GM12874 (cell line): ENCODE measurements at regions not wholly inside any gene's neighbourhood (a gene's known extent, or its start where the extent isn't known, plus 50 kb on each side); places are given as distances from the start of the nearest gene placed in this dataset.

ENCODE experiments used
- TF ChIP-seq, protein P1 (sequence below): IDR thresholded peaks from 2 replicates; pipeline ENCODE4 v1.5.1; 2011; ENCODE audit warnings: low read depth, mild to moderate bottlenecking, control low read depth, low read length, moderate library complexity; ENCODE audit not compliant: insufficient read depth

DNA sequence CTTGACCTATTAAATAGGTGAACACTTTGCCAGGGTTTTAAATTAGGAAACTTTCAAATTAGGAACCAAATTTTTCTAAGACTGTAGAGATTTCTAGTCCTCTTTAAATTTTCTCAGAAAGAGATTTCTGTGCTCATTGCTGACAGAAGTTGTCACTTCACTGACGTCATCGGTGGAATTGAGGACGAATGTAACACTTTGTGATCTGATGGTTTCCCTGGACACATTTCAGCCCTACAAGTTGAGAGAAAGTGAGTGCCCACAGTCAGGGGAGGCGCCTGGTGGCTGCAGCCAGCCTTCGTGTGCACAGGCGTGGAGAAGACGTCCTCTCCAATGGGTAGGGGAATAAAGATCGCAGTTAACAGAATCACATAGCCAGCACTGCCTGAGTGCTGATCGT lies 396.5 kb upstream of the TSHZ3 start:
- TF ChIP-seq, protein P1, sequence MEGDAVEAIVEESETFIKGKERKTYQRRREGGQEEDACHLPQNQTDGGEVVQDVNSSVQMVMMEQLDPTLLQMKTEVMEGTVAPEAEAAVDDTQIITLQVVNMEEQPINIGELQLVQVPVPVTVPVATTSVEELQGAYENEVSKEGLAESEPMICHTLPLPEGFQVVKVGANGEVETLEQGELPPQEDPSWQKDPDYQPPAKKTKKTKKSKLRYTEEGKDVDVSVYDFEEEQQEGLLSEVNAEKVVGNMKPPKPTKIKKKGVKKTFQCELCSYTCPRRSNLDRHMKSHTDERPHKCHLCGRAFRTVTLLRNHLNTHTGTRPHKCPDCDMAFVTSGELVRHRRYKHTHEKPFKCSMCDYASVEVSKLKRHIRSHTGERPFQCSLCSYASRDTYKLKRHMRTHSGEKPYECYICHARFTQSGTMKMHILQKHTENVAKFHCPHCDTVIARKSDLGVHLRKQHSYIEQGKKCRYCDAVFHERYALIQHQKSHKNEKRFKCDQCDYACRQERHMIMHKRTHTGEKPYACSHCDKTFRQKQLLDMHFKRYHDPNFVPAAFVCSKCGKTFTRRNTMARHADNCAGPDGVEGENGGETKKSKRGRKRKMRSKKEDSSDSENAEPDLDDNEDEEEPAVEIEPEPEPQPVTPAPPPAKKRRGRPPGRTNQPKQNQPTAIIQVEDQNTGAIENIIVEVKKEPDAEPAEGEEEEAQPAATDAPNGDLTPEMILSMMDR, result no peak

DNA sequence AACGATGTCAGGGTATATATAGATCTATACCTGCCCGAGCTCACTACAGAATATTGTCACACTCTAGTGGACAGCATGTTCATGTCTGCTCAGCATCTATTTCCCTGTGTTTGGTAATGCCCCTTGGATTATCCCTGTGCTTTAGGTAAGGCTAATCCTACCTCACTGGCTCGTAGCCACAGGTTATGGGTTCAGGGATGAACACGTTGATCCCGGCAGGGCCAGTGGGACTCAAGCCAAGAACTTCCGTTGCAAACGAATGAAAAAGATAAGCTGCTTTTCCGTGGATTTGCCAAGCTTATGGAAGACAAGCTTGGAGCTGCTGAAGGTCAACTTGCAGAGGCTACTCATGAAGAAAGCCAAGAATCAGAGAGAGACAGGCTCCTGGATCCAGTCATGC lies 400.0 kb upstream of the TSHZ3 start:
- TF ChIP-seq, protein P1, result no peak

DNA sequence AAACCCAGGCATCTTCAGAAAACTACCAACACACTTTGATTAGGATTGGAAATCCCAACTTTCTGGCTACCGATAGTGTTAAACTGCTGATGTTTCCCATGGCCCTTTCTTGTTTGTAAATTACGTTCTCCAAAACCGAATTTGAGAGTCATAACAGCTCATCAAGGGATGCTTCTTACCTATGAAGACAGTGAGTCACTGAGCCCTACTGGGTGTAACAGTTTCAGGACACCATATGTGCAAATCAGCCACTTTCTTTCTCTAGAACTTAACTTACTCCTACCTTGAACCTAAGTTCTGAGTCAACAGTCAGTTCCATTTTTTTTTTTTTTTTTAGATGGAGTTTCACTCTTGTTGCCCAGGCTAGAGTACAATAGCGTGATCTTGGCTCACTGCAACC lies 410.1 kb upstream of the TSHZ3 start:
- TF ChIP-seq, protein P1, result no peak

DNA sequence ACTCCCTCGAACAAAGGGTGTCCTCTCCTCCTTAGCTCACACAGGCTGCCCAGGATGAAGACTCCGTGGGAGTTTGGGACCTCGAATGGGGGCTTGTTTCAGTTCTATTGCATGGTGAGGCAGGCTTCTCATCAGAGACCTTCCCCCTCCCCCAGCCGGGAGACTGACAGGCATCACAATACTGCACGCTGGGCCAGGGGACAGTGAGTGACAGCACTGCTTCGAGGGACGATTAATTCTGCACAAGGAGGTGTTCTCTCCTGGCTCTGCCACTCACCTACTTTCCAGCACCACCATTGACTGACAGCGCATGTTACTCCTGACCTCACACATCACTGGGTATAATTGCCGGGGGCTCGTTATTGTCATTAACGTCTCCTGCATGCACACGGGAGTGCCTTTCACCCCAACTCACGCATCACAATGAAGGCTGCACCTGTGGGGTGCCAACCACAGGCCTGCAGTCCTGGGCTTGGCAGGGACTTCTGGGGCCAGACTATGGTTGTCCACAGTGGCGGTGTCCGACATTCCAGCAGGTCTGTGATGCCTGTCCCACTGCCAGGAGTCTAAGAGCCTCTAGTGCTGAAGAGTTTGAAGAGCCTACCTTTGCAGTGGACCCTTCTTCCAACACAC lies 412.2 kb upstream of the TSHZ3 start:
- TF ChIP-seq, protein P1, result no peak

DNA sequence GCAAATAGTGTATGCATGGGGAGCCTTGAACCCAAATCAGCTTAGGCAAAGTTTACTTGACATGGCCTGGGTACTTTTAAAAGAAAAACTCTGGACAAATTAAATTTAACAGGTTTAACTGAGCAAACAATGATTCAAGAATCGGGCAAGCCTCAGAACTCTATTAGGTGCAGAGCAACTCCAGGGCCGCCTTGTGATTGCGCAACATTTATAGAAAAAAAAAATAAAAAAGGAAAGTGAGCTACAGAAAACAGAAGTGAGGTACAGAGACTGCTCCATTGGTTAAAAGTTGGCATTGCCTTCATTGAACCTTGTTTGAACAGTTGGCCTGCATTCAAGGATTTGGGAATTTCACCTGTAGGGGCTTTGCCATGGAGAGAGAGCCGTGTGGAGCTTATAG lies 421.0 kb upstream of the TSHZ3 start:
- TF ChIP-seq, protein P1, result no peak

DNA sequence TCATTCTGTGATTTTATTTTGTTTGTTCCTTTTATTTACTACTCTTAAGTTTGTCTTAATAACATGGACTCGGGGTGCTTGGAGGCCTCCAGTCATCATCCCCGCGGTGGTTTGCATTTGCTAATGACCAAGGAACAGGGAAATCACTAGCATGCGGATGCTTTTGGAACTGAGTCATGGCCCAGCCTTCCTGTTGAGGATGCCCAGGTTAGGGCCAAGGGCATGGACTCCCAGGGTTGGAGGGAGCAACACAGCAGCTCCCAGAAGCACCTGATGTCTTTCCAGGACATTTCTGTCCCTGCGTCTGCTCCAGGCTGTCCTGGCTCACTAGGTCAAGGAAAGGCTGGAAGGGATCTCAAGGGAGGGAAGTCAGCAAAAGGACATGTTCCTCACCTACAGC lies 423.7 kb upstream of the TSHZ3 start:
- TF ChIP-seq, protein P1, result no peak

DNA sequence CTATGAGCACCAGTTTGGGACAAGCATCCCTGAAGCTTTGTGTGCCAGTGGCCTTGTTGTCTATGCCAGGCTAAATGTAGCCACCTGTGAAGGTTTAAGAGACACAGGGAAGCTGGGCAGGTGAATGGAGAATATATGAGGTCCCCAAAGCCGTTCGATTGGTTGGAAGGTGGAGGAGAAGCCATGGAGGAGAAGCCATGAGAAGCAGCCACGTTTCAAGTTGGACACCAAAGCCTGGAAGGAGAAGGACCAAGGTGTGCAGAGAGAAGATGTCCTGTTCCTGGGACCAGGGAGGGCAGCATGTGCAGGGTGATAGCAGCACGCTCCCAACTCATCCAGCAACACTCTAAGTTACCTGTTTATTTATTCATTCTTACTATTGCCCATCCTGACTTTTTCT lies 432.3 kb upstream of the TSHZ3 start:
- TF ChIP-seq, protein P1, result no peak
